GM19395 (cell line): ENCODE measurements at regions not wholly inside any gene's neighbourhood (a gene's known extent, or its start where the extent isn't known, plus 50 kb on each side); places are given as distances from the start of the nearest gene placed in this dataset.
"Not testable (repeated sequence)": the region's sequence is repeated elsewhere in the genome, so short reads cannot be mapped to it uniquely, and the experiment has no call there.

ENCODE experiments used
- ATAC-seq: cut with Tn5 transposase; IDR thresholded peaks from one replicate; pipeline ENCODE4 v1.9.1; 2021; ENCODE audit warnings: mild to moderate bottlenecking, moderate library complexity; ENCODE audit not compliant: unreplicated experiment

GRCh38 chr12:68387338-68387737, 55.2 kb upstream of the MDM1 start:
- no peak for ATAC-seq

- ATAC-seq: no peak
These were observed 57.1 kb upstream of the MDM1 start for GRCh38 chr12:68389305-68389704.

- ATAC-seq: no peak
These were observed 59.8 kb upstream of the MDM1 start for GRCh38 chr12:68391937-68392336.

- ATAC-seq: no peak
These were observed 60.2 kb upstream of the MDM1 start for GRCh38 chr12:68392376-68392775.

GRCh38 chr12:68393417-68393816, 61.3 kb upstream of the MDM1 start:
- no peak for ATAC-seq

GRCh38 chr12:68397566-68398158, 65.5 kb upstream of the MDM1 start:
- no peak for ATAC-seq

- not testable (repeated sequence) for ATAC-seq
These were observed 66.5 kb upstream of the MDM1 start for GRCh38 chr12:68398689-68399088.

- ATAC-seq: no peak
These were observed 68.2 kb upstream of the MDM1 start for GRCh38 chr12:68400226-68400829.

GRCh38 chr12:68402422-68402821, 70.3 kb upstream of the MDM1 start:
- ATAC-seq: no peak

- no peak for ATAC-seq
These were observed 71.1 kb upstream of the MDM1 start for GRCh38 chr12:68403296-68403695.

GRCh38 chr12:68403711-68404110, 71.5 kb upstream of the MDM1 start:
- no peak for ATAC-seq

GRCh38 chr12:68405343-68405781, 73.2 kb upstream of the MDM1 start:
- ATAC-seq: no peak

- no peak for ATAC-seq
These were observed 74.0 kb upstream of the MDM1 start for GRCh38 chr12:68406134-68406576.

- no peak for ATAC-seq
These were observed 74.7 kb upstream of the MDM1 start for GRCh38 chr12:68406911-68407310.

GRCh38 chr12:68410018-68410660, 78.0 kb upstream of the MDM1 start:
- no peak for ATAC-seq

- no peak for ATAC-seq
These were observed 79.2 kb upstream of the MDM1 start for GRCh38 chr12:68411371-68411770.

- ATAC-seq: no peak
These were observed 82.8 kb upstream of the MDM1 start for GRCh38 chr12:68414988-68415387.

GRCh38 chr12:68416350-68416749, 84.2 kb upstream of the MDM1 start:
- no peak for ATAC-seq

GRCh38 chr12:68416826-68417225, 84.7 kb upstream of the MDM1 start:
- no peak for ATAC-seq

- ATAC-seq: no peak
These were observed 85.9 kb upstream of the MDM1 start for GRCh38 chr12:68418137-68418460.

GRCh38 chr12:68420225-68421010, 88.3 kb upstream of the MDM1 start:
- ATAC-seq: no peak

GRCh38 chr12:68422159-68422558, 90.0 kb upstream of the MDM1 start:
- no peak for ATAC-seq
